SK-N-MC (cell line): ENCODE measurements at regions not wholly inside any gene's neighbourhood (a gene's known extent, or its start where the extent isn't known, plus 50 kb on each side); places are given as distances from the start of the nearest gene placed in this dataset.

Source experiments
- DNase-seq: peaks from one replicate; pipeline ENCODE4 v3.0.0-alpha.2; 2011; ENCODE audit warnings: low read depth, low spot score
- H3K27ac ChIP-seq: fragments of 200-600 bp; sonication (generic); 2 replicates; pipeline ENCODE4 v1.5.1; 2016; ENCODE audit warnings: mixed run types
- H3K36me3 ChIP-seq: fragments of 200-600 bp; sonication (generic); 2 replicates; pipeline ENCODE4 v1.6.1; 2017; ENCODE audit warnings: antibody characterized with exemption, low read length, mixed read lengths; ENCODE audit not compliant: insufficient read depth
- H3K4me3 ChIP-seq: fragments of 200-600 bp; sonication (generic); 2 replicates; pipeline ENCODE4 v1.5.1; 2016
- H3K9ac ChIP-seq: fragments of 200-600 bp; sonication (generic); 2 replicates; pipeline ENCODE4 v1.8.0; 2017; ENCODE audit warnings: mixed run types, mixed read lengths; ENCODE audit not compliant: insufficient read length
- H3K9me3 ChIP-seq: fragments of 200-600 bp; sonication (generic); 2 replicates; pipeline ENCODE4 v1.6.1; 2017; ENCODE audit warnings: low read depth, mild to moderate bottlenecking, antibody characterized with exemption, low read length, moderate library complexity, mixed read lengths
- EZH2 ChIP-seq: fragments of 200-600 bp; sonication (generic); IDR thresholded peaks from one replicate; pipeline ENCODE4 v1.6.1; 2017; ENCODE audit warnings: antibody characterized with exemption
- FOXP2 ChIP-seq: optimal IDR thresholded peaks from 2 replicates; pipeline ENCODE3; 2011; ENCODE audit warnings: mild to moderate bottlenecking, moderate library complexity; ENCODE audit not compliant: insufficient read depth; ENCODE audit errors: extremely low read length, control extremely low read depth
- POLR2AphosphoS5 ChIP-seq: IDR thresholded peaks from 2 replicates; pipeline ENCODE4 v1.6.1; 2012; ENCODE audit warnings: mild to moderate bottlenecking, low read depth, low read length, borderline replicate concordance

- no peak overlapping the region for H3K27ac ChIP-seq
- H3K4me3 ChIP-seq = 0 out of 2 replicates have a peak overlapping the region, but pooled peaks have one; percentile 81
- H3K9ac ChIP-seq = no peak overlapping the region
Measured at GRCh38 chr12:24560192-24560775, 388.6 kb downstream of the BCAT1 start.

GRCh38 chr12:24557738-24558137 is 391.2 kb downstream of the BCAT1 start:
- Histone ChIP-seq H3K27ac (no peak overlapping the region), H3K9me3 (no peaks in the 10 kb centered on the region), H3K9ac (no peak overlapping the region), H3K36me3 (no peaks in the 10 kb centered on the region), H3K4me3 (no peak overlapping the region)
- no peak for DNase-seq
- no peak for TF ChIP-seq FOXP2
- TF ChIP-seq EZH2 = no peak
- TF ChIP-seq POLR2AphosphoS5 = no peak

More at GRCh38 chr12:24560192-24560775, 388.6 kb downstream of the BCAT1 start:
- H3K9me3 ChIP-seq = no peaks in the 10 kb centered on the region
- no peak for DNase-seq
- TF ChIP-seq FOXP2 = no peak
- TF ChIP-seq EZH2 = no peak
- TF ChIP-seq POLR2AphosphoS5 = no peak
- no peaks in the 10 kb centered on the region for H3K36me3 ChIP-seq

DNA sequence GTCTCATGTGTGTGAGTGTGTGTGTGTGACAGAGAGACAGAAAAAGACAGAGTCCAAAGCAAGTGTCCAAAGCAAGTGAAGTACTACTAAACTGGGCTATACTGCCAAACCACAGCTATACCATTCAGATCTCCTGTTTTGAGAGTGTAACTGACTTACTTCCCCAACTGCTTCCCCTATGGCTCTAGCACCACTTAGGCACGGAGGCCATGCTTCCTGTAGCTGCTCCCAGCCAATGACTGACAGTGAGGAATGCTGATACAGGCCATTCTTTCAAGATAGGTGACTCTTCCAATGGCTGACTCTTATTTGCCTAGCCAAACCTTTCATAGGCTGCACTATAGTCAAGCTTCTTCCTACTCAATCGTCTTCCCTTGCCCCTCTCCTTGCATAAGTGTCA is 393.2 kb downstream of the BCAT1 start:
- DNase-seq = no peak
- Histone ChIP-seq H3K36me3 (no peaks in the 10 kb centered on the region), H3K9ac (no peak overlapping the region), H3K27ac (no peak overlapping the region), H3K4me3 (no peak overlapping the region), H3K9me3 (no peaks in the 10 kb centered on the region)
- no peak for TF ChIP-seq EZH2
- no peak for TF ChIP-seq FOXP2
- no peak for TF ChIP-seq POLR2AphosphoS5

DNA sequence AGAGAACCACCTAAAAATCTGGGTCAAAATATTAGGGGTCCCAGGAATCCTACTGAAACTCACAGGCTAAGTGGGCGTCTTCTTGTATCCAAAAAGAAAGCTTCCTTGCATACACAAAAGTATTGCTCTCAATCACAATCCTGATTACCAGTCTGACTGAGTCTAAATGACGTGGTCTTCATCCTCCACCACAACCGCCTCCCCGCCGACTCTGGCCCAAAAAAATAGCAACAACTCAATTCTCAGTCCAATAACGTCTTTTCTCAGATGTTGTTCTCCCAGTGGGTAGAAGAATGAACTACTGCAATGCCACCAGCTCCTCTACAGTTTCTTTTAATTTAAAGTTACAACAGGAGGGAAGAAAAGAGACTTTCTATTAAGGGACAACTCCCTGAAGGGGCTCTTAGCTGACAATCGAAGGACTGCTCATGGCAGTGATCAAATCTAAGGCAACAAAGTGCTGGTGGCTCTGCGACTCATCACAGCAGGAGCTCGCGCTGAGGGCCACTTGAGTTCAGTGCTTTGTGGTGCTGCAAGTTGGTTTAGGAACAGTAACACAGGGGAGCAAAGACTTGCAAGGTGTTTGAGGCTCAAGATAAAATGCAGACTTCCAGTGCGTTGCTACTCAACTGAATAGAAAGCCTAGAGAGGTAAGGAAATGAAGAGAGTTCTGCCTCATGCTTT is 394.1 kb downstream of the BCAT1 start:
- H3K9me3 ChIP-seq = no peaks in the 10 kb centered on the region

DNA sequence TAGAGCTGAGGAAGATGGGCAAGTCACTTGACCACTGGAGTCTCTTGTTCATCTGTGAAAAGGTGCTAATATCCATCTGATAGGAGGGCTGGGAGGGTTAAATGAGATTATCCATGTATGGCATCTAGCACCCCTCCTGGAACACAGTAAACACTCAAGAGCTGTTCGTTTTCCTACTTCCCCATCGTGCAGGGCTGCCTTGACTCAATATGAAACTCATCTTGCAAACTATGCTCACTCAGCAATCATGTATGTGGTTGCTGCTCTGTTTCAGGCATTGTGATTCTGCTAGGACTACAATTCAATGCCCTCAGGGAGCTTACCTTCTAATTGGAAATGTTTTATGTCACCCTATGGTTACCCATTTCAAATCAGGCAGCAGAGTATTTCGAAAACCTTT is 395.6 kb downstream of the BCAT1 start:
- Histone ChIP-seq H3K9me3 (no peaks in the 10 kb centered on the region), H3K9ac (no peak overlapping the region), H3K27ac (no peak overlapping the region), H3K4me3 (no peak overlapping the region), H3K36me3 (no peaks in the 10 kb centered on the region)
- no peak for DNase-seq
- TF ChIP-seq POLR2AphosphoS5 = no peak
- no peak for TF ChIP-seq EZH2
- no peak for TF ChIP-seq FOXP2

More for the DNA sequence above, 394.1 kb downstream of the BCAT1 start:
- no peak overlapping the region for H3K27ac ChIP-seq
- DNase-seq = no peak
- no peak for TF ChIP-seq POLR2AphosphoS5
- TF ChIP-seq FOXP2 = no peak
- H3K9ac ChIP-seq = no peak overlapping the region
- no peaks in the 10 kb centered on the region for H3K36me3 ChIP-seq
- H3K4me3 ChIP-seq = no peak overlapping the region

- Histone ChIP-seq H3K4me3 (no peak overlapping the region), H3K9me3 (no peaks in the 10 kb centered on the region), H3K9ac (no peak overlapping the region), H3K27ac (no peak overlapping the region), H3K36me3 (no peaks in the 10 kb centered on the region)
- TF ChIP-seq EZH2 (no peak), POLR2AphosphoS5 (no peak), FOXP2 (no peak)
- DNase-seq = no peak
Measured at GRCh38 chr12:24551163-24551786, 397.6 kb downstream of the BCAT1 start.

GRCh38 chr12:24550609-24551008 is 398.3 kb downstream of the BCAT1 start:
- H3K4me3 ChIP-seq = no peak overlapping the region
- H3K9ac ChIP-seq = no peak overlapping the region
- TF ChIP-seq EZH2 = no peak
- TF ChIP-seq FOXP2 = no peak
- H3K36me3 ChIP-seq = no peaks in the 10 kb centered on the region
- H3K27ac ChIP-seq = no peak overlapping the region
- no peaks in the 10 kb centered on the region for H3K9me3 ChIP-seq
- DNase-seq = no peak

DNA sequence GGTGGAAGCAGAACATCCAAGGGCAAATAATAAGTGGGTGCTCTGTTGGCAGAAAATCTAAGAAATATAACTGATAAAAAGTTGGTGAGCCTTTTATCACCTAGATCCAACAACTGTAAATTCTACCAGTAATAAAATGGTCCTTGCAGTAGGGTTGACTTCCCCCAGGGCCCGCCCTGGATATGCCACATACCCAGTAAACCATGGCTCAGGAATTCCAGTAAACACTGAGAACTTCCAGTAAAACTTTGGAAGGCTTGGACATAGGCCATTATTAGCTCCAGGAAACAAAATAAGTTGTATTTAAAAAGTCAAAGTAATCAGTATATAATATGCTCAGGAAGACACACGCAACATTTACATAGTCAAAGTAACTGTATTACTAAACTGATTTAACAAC is 402.2 kb downstream of the BCAT1 start:
- TF ChIP-seq POLR2AphosphoS5 (no peak), EZH2 (no peak), FOXP2 (no peak)
- H3K36me3 ChIP-seq = no peaks in the 10 kb centered on the region
- no peak for DNase-seq
- H3K9ac ChIP-seq = no peak overlapping the region
- H3K27ac ChIP-seq = no peak overlapping the region
- H3K4me3 ChIP-seq = no peak overlapping the region
- H3K9me3 ChIP-seq = no peaks in the 10 kb centered on the region

DNA sequence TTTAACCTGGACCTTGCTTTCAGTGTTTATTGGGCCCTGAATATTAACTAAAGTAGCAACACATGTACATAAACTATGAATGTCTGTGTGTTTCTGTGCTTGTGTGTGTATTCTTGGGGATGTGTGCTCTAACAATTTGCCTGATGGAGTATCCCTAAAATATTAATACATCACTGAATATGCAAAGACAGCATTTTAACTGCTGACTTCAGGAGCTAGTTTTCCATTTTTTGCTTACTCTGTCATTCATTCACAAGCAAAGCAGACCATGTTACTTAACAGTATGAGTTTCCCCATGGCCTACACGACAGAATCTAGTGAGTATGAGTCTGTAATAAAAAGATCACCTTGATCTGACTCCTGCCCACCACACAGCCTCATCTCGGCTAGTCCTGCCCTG is 402.8 kb downstream of the BCAT1 start:
- no peak overlapping the region for H3K4me3 ChIP-seq
- H3K27ac ChIP-seq = no peak overlapping the region
- no peak overlapping the region for H3K9ac ChIP-seq
- no peaks in the 10 kb centered on the region for H3K36me3 ChIP-seq
- DNase-seq = no peak
- no peak for TF ChIP-seq POLR2AphosphoS5
- no peak for TF ChIP-seq FOXP2
- no peak for TF ChIP-seq EZH2
- no peaks in the 10 kb centered on the region for H3K9me3 ChIP-seq
